ENCODE measurements at regions not wholly inside any gene's neighbourhood (a gene's known extent, or its start where the extent isn't known, plus 50 kb on each side); places are given as distances from the start of the nearest gene placed in this dataset.

- Histone ChIP-seq H4K5ac (ENCODE audit: low read depth, low read length) (no peak overlapping the region), H3K14ac (replicated peaks; ENCODE audit: low read depth, low read length) (no peak overlapping the region), H3K4ac (ENCODE audit: low read depth, low read length) (no peak overlapping the region), H2BK5ac (ENCODE audit: low read depth, low read length, poor library complexity, severe bottlenecking) (no peak overlapping the region), H3K36me3 (ENCODE audit: control insufficient read depth, insufficient read depth, low read length) (no peaks in the 10 kb centered on the region), H3K27me3 (ENCODE audit: control insufficient read depth, insufficient read depth, low read length) (no peaks in the 10 kb centered on the region; the same call in 1 of the 2 replicates), H4K91ac (ENCODE audit: insufficient read depth, low read depth, low read length) (no peak overlapping the region), H2BK20ac (ENCODE audit: low read depth, low read length) (no peak overlapping the region), H3K9ac (ENCODE audit: low read depth, low read length) (no peak overlapping the region), H3K4me1 (ENCODE audit: control insufficient read depth, insufficient read depth, low read length) (no peaks in the 10 kb centered on the region), H2BK120ac (ENCODE audit: low read depth, low read length) (no peak overlapping the region), H3K23ac (ENCODE audit: low read depth, low read length) (no peak overlapping the region), H4K20me1 (ENCODE audit: insufficient read depth, low read length) (no peaks in the 10 kb centered on the region), H4K8ac (ENCODE audit: low read depth in 2 of 2, low read length in 2 of 2) (no peak overlapping the region), H3K9me3 (ENCODE audit: control insufficient read depth, insufficient read depth, low read length) (no peaks in the 10 kb centered on the region), H3K18ac (ENCODE audit: low read depth, low read length) (no peak overlapping the region), H2AK5ac (ENCODE audit: low read depth, low read length) (no peak overlapping the region), H3K4me2 (ENCODE audit: low read depth, low read length) (no peak overlapping the region), H2AK9ac (replicated peaks; ENCODE audit: low read depth, low read length, poor library complexity) (no peak overlapping the region), H3K79me1 (ENCODE audit: low read depth in 1 of 2, low read length in 2 of 2) (no peaks in the 10 kb centered on the region), H3K56ac (ENCODE audit: extremely low read depth, insufficient read depth, low read length) (no peak overlapping the region), H2AFZ (replicated peaks; ENCODE audit: low read length, poor library complexity) (no peak overlapping the region), H2BK15ac (ENCODE audit: low read depth, low read length) (no peak overlapping the region), H3K27ac (ENCODE audit: insufficient read depth, low read length) (no peak overlapping the region), H3K4me3 (ENCODE audit: insufficient read depth, low read depth, low read length) (no peak overlapping the region), H3K9me1 (ENCODE audit: insufficient read depth, low read length) (no peaks in the 10 kb centered on the region)
- ATAC-seq (ENCODE audit: low read depth) = no peak
- no TSS peak for BruUV-seq (replicated peaks)
- TF ChIP-seq MXI1 (IDR thresholded peaks at IDR 0.05; ENCODE audit: borderline replicate concordance, low read depth, low read length) (no peak), CTCF (conservative IDR thresholded peaks at IDR 0.05; ENCODE audit: low read depth, low read length) (no peak), USF2 (IDR thresholded peaks at IDR 0.05; ENCODE audit: low read depth, low read length) (no peak), NFE2L2 (IDR thresholded peaks at IDR 0.05; ENCODE audit: low read depth, low read length) (no peak), MAFK (IDR thresholded peaks at IDR 0.05; ENCODE audit: low read depth, low read length) (no peak), CHD1 (IDR thresholded peaks at IDR 0.05; ENCODE audit: low read depth, low read length) (no peak)
- TF ChIP-seq, protein P1, sequence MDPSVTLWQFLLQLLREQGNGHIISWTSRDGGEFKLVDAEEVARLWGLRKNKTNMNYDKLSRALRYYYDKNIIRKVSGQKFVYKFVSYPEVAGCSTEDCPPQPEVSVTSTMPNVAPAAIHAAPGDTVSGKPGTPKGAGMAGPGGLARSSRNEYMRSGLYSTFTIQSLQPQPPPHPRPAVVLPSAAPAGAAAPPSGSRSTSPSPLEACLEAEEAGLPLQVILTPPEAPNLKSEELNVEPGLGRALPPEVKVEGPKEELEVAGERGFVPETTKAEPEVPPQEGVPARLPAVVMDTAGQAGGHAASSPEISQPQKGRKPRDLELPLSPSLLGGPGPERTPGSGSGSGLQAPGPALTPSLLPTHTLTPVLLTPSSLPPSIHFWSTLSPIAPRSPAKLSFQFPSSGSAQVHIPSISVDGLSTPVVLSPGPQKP (IDR thresholded peaks at IDR 0.05; ENCODE audit: borderline replicate concordance, low read depth, low read length) = no peak
- dilution Hi-C loops (cut with HindIII; ENCODE audit: low sequenced_read_pairs, unreplicated experiment) (no loop called here), in situ Hi-C loops (cut with MboI; ENCODE audit: low sequenced_read_pairs) (no loop called here), intact Hi-C loops (cut with micrococcal nuclease) (loop anchor here (1.0 kb wide), 1 partner anchor 42 kb away; no protein-coding TSS in a partner anchor)
- no CpG with 5 or more reads among the region's 6 CpGs for WGBS, 2 experiments (ENCODE audit: extremely low coverage in 2 of 2, insufficient read length in 1 of 2)
- DNase-seq = no peak
- ChIA-PET CTCF (no interaction called here), POLR2A (ENCODE audit: unreplicated experiment) (interaction anchor here (0.6 kb wide), 1 partner anchor 646 kb away, joined by 6 read pairs; no protein-coding TSS in a partner anchor)
Measured at GRCh38 chr13:73610799-73611592, 523.2 kb downstream of the KLF12 start.
